ENCODE measurements at regions not wholly inside any gene's neighbourhood (a gene's known extent, or its start where the extent isn't known, plus 50 kb on each side); places are given as distances from the start of the nearest gene placed in this dataset.
A peak's percentile ranks its signal among the peaks of the same experiment; 100 is the strongest.

DNA sequence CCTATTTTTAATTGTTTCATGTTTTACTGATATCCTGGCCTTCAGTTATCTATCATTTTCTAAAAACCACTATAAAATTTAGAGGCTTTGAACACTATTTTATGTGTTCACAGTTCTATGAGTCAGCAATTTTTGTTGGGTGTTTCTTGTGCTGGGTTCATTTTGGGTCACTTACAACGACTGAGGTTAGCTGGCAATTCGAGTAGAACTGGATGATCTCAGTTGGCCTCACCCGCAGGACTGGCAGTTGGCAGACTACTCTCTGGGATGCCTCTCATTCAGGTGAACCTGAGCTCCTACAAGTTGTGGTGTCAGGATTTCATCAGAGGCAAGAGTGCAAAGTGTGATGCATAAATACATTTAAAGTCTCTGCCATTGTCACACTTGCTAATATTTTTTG is 151.0 kb upstream of the PAPPA start:
- no peak overlapping the region for H2BK15ac ChIP-seq (ENCODE audit: low read depth, low read length)
- no peaks in the 10 kb centered on the region for H3K9me3 Mint-ChIP-seq
- H3K4ac ChIP-seq (ENCODE audit: low read depth, low read length), result no peak overlapping the region
- H3K27ac ChIP-seq (ENCODE audit: insufficient read length, low read depth, low read length), result no peak overlapping the region
- no peak overlapping the region for H3T11ph ChIP-seq (ENCODE audit: low read length)
- H2AK5ac ChIP-seq (ENCODE audit: insufficient read length, low read length), result no peak overlapping the region
- H3K4me2 ChIP-seq (ENCODE audit: insufficient read depth, insufficient read length, low read length), result no peak overlapping the region
- no peak overlapping the region for H2AFZ ChIP-seq (ENCODE audit: low read length)
- H3K9me3 ChIP-seq (ENCODE audit: control insufficient read depth, low read depth, low read length), result no peaks in the 10 kb centered on the region
- H3K14ac ChIP-seq (ENCODE audit: insufficient read depth, low read length), result no peak overlapping the region
- no CpG with 5 or more reads among the region's 3 CpGs for WGBS (ENCODE audit: extremely low coverage, insufficient read length, low lambda C conversion rate)
- no peaks in the 10 kb centered on the region for H3K27me3 Mint-ChIP-seq (ENCODE audit: low read depth)
- H2BK5ac ChIP-seq (ENCODE audit: insufficient read length, low read length), result no peak overlapping the region
- no peak overlapping the region for H4K5ac ChIP-seq (ENCODE audit: insufficient read length, low read depth, low read length)
- H3K18ac ChIP-seq (ENCODE audit: insufficient read length, low read depth, low read length), result no peak overlapping the region
- H4K91ac ChIP-seq (ENCODE audit: insufficient read length, low read depth, low read length), result no peak overlapping the region
- H3K9ac ChIP-seq (ENCODE audit: extremely low read depth, insufficient read length, low read length), result no peak overlapping the region
- no peaks in the 10 kb centered on the region for H3K79me1 ChIP-seq (ENCODE audit: insufficient read depth, low read depth, low read length, poor library complexity, severe bottlenecking)
- H4K8ac ChIP-seq (replicated peaks; ENCODE audit: insufficient read length, low read depth, low read length), result no peak overlapping the region
- no peaks in the 10 kb centered on the region for H3K4me1 Mint-ChIP-seq
- no peaks in the 10 kb centered on the region for H3K27me3 ChIP-seq (ENCODE audit: insufficient read depth, low read length)
- no peak overlapping the region for H3K56ac ChIP-seq (ENCODE audit: insufficient read length, low read depth, low read length)
- TF ChIP-seq, protein P1, sequence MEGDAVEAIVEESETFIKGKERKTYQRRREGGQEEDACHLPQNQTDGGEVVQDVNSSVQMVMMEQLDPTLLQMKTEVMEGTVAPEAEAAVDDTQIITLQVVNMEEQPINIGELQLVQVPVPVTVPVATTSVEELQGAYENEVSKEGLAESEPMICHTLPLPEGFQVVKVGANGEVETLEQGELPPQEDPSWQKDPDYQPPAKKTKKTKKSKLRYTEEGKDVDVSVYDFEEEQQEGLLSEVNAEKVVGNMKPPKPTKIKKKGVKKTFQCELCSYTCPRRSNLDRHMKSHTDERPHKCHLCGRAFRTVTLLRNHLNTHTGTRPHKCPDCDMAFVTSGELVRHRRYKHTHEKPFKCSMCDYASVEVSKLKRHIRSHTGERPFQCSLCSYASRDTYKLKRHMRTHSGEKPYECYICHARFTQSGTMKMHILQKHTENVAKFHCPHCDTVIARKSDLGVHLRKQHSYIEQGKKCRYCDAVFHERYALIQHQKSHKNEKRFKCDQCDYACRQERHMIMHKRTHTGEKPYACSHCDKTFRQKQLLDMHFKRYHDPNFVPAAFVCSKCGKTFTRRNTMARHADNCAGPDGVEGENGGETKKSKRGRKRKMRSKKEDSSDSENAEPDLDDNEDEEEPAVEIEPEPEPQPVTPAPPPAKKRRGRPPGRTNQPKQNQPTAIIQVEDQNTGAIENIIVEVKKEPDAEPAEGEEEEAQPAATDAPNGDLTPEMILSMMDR (conservative IDR thresholded peaks at IDR 0.05), result no peak
- no peak overlapping the region for H3K23ac ChIP-seq (ENCODE audit: insufficient read length, low read depth, low read length)
- no peaks in the 10 kb centered on the region for H3K4me1 ChIP-seq (ENCODE audit: insufficient read depth, low read length)
- H2BK120ac ChIP-seq (ENCODE audit: low read depth, low read length, poor library complexity, severe bottlenecking), result no peak overlapping the region
- H3K27ac Mint-ChIP-seq, result peak overlapping the region in 1 of 3 experiments; percentile 23; a peak in 1 of 7 replicates
- H3K79me2 ChIP-seq (ENCODE audit: insufficient read depth, low read length), result no peaks in the 10 kb centered on the region
- no peaks in the 10 kb centered on the region for H3K36me3 Mint-ChIP-seq (ENCODE audit: insufficient read depth in 1 of 3, low read depth in 3 of 3)
- DNase-seq, result no peak
- no peak overlapping the region for H2BK20ac ChIP-seq (ENCODE audit: low read depth, low read length, poor library complexity, severe bottlenecking)
- no peak overlapping the region for H2BK12ac ChIP-seq (ENCODE audit: insufficient read length, low read depth, low read length)
- no peaks in the 10 kb centered on the region for H3K23me2 ChIP-seq (ENCODE audit: insufficient read length, low read depth, low read length, poor library complexity, severe bottlenecking)
- no peaks in the 10 kb centered on the region for H4K20me1 ChIP-seq (ENCODE audit: control insufficient read depth, insufficient read depth, insufficient read length)
- no peak overlapping the region for H3K4me3 Mint-ChIP-seq
